HG03196 (cell line): ENCODE measurements at regions not wholly inside any gene's neighbourhood (a gene's known extent, or its start where the extent isn't known, plus 50 kb on each side); places are given as distances from the start of the nearest gene placed in this dataset.
"Not testable (repeated sequence)": the region's sequence is repeated elsewhere in the genome, so short reads cannot be mapped to it uniquely, and the experiment has no call there.

Experiments used
- ATAC-seq: cut with Tn5 transposase; IDR thresholded peaks from one replicate; pipeline ENCODE4 v1.9.1; 2021; ENCODE audit not compliant: unreplicated experiment

DNA sequence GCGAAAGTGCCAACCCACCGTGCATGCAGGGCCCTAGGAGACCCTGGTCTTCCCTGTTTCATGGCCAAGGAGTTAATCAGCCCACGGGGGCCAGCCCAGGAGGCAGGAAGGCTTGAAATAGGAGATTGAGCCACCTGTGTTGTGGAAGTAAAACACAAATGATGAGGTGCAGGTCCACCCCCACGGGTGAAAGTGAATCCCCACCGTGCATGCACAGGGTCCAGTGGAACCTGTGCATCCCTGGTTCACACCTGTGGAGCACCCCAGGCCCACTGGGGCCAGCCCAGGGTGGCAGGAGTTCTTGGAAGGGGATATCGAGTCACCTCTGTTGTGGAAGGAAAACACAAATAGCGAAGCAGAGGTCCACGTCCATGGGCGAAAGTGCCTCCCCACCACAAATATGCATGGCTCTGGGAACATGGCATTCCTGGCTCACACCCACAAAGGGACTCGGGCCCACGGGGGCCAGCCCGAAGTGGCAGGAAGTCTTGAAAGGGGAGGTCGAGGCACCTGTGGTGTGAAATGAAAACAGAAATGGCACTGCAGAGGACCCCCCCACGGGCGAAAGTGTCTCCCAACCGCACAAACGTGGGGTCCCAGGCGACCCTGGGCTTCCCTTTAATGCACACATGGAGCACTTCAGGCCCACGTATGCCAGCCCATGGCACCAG, 381.5 kb downstream of the ALG10 start:
- ATAC-seq: no peak

DNA sequence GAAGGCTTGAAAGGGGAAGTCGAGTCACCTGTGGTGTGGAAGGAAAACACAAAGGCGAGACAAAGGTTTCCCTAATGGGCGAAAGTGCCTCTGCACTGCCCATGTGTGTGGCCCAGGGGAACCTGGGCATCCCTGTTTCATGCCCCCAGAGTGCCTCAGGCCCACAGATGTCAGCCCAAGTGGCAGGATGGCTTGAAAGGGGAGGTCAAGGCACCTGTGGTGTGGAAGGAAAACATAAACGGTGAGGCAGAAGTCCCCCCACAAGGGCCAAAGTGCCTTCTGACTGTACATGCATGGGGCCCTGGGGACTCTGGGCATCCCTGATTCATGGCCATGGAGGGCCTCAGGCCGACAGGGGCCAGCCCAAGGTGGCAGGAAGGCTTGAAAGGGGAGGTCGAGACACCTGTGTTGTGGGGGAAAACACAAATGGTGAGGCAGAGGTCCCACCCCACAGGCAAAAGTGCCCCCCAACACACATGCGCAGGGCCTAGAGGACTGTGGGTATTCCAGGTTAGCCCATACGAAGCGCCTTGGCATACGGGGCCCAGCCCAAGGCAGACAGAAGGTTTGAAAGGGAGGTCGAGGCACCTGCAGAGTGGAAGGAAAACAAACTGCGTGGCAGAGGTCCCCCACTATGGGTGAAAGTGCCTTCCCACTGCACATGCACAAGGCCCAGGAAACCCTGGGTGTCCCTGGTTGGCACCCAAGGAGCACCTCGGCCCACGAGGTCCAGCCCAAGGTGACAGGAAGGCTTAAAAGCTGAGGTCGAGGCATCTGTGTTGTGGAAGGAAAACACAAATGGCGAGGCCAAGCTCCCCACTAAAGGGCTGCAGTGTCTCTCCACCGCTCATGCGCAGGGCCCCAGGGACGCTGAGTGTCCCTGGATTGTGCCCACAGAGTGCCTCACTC, 382.3 kb downstream of the ALG10 start:
- ATAC-seq: no peak

DNA sequence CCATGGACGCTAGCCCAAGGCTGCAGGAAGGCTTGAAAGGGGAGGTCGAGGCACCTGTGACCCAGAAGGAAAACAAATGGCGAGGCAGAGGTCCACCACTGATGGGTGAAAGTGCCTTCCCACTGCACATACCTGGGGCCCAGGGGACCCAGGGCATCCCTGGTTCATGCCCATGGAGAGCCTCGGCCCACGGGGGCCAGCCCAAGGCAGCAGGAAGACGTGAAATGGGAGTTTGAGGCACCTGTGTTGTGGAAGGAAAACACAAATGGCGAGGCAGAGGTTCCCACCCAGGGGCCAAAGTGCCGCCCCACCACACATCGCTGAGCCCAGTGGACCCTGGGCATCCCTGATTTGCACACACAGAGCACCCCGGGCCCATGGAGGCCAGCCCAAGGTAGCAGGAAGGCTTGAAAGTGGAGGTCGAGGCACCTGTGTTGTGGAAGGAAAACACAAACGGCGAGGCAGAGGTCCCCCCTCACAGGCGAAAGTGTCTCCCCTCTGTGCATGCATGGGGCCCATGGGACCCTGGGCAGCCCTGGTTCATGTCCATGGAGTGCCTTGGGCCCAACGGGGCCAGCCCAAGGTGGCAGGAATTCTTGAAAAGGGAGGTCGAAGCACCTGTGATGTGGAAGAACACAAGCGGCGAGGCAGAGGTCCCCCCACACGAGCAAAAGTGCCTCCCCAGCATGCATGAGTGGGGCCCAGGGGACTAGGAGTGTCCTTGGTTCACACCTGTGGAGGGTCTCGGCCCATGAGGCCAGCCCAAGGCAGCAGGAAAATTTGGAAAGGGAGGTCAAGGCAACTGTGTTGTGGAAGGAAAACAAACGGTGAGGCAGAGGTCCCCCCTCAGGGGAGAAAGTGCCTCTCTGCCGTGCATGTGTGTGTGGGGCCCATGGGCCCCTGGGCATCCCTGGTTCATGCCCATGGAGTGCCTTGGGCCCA, 383.3 kb downstream of the ALG10 start:
- ATAC-seq: no peak

DNA sequence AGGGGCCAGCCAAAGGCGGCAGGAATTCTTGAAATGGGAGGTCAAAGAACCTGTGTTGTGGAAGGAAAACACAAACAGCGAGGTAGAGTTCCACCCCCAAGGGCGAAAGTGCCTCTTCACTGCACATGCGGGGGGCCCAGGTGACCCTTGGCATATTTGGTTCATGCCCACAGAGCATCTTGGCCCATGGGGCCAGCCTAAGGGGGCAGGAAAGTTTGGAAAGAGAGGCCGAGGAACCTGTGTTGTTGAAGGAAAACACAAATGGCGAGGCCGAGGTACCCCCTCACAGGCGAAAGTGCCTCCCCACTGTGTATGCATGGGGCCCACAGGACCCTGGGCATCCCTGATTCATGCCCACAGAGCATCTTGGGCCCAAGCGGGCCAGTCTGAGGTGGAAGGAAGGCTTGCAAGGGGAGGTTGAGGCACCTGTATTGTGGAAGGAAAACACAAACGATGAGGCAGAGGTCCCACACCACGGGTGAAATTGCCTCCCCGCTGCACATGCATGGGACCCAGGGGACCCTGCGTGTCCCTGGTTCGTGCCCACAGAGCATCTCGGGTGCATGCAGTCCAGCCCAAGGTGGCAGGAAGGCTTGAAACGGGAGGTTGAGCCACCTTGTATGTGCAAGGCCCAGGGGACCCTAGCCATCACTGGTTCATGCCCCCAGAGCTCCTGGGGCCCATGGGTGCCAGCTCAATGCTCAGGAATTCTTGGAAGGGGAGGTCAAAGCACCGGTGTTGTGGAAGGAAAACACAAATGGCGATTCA, 384.1 kb downstream of the ALG10 start:
- no peak for ATAC-seq

DNA sequence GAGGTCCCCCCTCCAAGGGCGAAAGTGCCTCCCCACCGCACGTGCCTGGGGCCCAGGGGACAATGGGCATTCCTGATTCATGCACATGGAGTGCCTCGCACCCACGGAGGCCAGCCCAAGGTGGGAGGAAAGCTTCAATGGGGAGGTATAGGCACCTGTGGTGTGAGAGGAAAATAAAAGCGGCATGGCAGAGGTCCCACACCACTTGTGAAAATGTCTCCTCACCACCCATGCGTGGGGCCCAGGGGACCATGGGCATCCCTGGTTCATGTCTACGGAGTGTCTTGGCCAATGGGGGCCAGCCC, 384.7 kb downstream of the ALG10 start:
- ATAC-seq: no peak

DNA sequence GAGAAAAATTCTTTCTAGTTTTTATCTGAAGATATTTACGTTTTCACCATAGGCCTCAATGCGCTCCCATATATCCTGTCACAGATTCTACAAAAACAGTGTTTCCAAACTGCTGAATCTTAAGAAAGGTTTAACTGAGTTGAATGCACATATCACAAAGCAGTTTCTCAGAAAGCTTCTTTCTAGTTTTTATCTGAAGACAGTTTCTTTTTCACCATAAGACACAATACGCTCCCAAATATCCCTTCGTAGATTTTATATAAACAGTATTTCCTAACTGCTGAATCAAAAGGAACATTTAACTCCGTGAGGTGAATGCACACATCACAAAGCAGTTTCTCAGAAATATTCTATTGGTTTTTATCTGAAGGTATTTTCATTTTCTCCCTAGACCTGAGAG, 385.5 kb downstream of the ALG10 start:
- ATAC-seq: no peak

DNA sequence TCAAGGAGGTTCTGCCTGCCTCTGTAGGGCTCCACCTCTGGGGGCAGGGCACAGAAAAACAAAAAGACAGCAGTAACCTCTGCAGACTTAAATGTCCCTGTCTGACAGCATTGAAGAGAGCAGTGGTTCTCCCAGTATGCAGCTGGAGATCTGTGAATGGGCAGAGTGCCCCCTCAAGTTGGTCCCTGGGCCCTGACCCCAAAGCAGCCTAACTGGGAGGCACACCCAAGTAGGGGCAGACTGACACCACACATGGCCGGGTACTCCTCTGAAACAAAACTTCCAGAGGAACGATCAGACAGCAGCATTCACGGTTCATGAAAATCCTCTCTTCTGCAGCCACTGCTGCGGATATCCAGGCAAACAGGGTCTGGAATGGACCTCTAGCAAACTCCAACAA, 409.2 kb downstream of the ALG10 start:
- ATAC-seq: not testable (repeated sequence)
